ENCODE measurements at regions not wholly inside any gene's neighbourhood (a gene's known extent, or its start where the extent isn't known, plus 50 kb on each side); places are given as distances from the start of the nearest gene placed in this dataset.
"Not testable (repeated sequence)": the region's sequence is repeated elsewhere in the genome, so short reads cannot be mapped to it uniquely, and the experiment has no call there.

DNA sequence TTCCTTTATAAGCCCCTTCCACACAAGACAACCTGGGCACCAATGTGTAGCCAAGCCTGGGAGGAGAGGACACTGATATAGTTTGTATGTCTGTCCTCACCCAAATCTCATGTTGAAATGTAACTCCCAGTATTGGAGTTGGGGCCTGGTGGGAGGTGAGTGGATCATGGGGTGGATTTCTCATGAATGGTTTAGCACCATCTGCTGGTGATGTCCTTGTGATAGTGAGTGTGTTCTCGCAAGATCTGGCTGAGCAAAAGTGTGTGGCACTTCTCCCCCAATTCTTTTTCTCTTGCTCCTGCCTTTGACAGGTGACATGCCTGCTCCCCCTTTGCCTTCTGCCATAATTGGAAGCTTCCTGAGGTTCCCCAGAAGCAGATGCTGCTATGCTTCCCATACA lies 135.8 kb downstream of the USP31 start:
- TF ChIP-seq ZFX (IDR thresholded peaks at IDR 0.05; ENCODE audit: borderline replicate concordance): no peak
- TF ChIP-seq, protein P1, sequence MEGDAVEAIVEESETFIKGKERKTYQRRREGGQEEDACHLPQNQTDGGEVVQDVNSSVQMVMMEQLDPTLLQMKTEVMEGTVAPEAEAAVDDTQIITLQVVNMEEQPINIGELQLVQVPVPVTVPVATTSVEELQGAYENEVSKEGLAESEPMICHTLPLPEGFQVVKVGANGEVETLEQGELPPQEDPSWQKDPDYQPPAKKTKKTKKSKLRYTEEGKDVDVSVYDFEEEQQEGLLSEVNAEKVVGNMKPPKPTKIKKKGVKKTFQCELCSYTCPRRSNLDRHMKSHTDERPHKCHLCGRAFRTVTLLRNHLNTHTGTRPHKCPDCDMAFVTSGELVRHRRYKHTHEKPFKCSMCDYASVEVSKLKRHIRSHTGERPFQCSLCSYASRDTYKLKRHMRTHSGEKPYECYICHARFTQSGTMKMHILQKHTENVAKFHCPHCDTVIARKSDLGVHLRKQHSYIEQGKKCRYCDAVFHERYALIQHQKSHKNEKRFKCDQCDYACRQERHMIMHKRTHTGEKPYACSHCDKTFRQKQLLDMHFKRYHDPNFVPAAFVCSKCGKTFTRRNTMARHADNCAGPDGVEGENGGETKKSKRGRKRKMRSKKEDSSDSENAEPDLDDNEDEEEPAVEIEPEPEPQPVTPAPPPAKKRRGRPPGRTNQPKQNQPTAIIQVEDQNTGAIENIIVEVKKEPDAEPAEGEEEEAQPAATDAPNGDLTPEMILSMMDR (IDR thresholded peaks at IDR 0.05): peak; percentile 25; the same call in 1 of the 2 replicates
- H3K27ac ChIP-seq: no peak overlapping the region

DNA sequence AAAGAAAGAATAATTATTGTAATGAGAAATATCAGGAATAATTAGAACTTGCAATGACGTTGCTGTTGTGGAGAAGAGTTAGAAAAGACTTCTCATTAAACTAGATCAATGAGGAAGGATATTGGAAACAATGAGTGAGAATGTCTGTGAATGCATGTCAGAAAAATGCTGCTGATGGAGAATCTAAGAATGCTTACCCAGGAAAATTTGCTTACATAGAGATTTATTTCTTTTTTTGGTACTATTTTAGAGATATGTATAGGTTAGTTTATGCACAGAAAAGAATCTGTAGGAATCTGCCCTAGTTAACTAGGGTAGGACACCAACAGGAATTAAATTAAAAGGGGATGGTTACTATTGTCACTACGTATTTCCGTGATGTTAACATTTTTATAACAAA lies 140.2 kb downstream of the USP31 start:
- H3K27ac ChIP-seq: no peak overlapping the region
- no peak for TF ChIP-seq ZFX (IDR thresholded peaks at IDR 0.05; ENCODE audit: borderline replicate concordance)
- TF ChIP-seq, protein P1 (IDR thresholded peaks at IDR 0.05): no peak

DNA sequence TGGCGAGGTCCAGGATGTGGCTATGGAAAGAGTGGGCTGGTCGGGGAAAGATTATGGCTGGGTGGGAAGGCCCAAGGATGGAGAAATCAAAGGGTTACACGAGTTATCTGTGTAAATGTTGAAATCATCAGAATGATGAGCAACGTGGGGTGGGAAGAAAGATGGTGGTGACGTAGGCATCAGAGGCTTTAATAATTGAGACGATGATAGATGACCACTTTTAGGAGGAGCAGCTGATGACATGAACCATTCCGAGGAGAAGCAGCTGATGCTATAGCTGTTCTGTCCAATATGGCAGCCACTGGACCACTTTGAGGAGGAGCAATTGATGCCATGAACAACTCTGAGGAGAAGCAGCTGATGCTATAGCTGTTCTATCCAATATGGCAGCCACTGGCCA lies 141.2 kb downstream of the USP31 start:
- TF ChIP-seq ZFX (IDR thresholded peaks at IDR 0.05; ENCODE audit: borderline replicate concordance): no peak
- TF ChIP-seq, protein P1 (IDR thresholded peaks at IDR 0.05): no peak

DNA sequence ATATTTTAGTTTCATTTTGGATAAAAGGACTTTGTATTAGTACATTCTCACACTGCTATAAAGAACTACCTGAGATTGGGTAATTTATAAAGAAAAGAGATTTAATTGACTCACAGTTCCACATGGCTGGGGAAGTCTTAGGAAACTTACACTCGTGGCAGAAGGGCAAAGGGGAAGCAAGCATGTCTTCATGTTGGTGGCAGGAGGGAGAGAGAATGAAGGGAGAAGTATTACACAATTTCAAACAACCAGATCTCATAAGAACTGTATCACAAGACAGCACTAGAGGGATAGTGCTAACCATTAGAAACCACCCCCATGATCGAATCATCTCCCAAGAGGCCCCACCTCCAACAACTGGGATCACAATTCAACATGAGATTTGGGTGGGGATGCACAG lies 142.9 kb downstream of the USP31 start:
- TF ChIP-seq, protein P1 (IDR thresholded peaks at IDR 0.05): no peak
- no peak for TF ChIP-seq ZFX (IDR thresholded peaks at IDR 0.05; ENCODE audit: borderline replicate concordance)

More for the DNA sequence above, 141.2 kb downstream of the USP31 start:
- no peak overlapping the region for H3K27ac ChIP-seq

DNA sequence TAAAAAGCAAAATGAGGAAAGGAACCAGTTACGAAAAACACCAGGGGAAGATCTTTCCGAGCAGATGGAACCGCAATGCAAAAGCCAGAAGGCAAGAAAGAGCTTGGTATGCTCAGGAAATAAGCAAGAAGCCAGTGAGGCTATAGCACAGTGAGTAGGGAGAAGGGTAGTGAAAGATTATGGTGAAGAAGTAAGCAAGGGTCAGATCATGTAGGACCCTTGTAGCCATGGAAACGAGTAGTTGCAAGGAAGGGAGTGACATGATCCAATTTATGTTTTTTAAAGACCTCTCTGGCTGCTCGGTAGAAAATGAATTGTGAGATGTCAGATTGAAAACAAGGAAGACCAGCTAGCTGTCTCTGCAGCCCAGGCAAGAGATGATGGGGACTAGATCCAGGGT lies 143.3 kb downstream of the USP31 start:
- H3K27ac ChIP-seq: no peak overlapping the region
- TF ChIP-seq ZFX (IDR thresholded peaks at IDR 0.05; ENCODE audit: borderline replicate concordance): no peak
- TF ChIP-seq, protein P1 (IDR thresholded peaks at IDR 0.05): no peak

More for the DNA sequence above, 142.9 kb downstream of the USP31 start:
- no peak overlapping the region for H3K27ac ChIP-seq

DNA sequence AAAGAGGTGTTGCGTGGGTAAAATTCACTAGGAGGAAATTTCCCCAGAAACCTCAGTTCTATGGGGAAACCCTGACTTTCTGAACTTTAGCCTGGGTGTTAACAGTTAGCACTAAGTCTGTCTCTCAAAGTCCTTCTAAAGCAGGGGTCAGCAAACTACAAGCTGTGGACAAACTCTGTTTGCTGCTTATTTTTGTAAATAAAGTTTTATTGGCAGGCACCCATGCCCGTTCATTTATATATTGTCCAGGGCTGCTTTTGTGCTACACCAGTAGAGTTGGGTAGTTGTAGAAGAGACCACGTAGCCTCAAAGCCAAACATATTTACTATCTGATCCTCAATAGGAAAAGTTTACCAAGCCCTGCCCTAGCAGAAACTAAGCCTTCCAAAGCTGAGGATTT lies 159.7 kb downstream of the USP31 start:
- no peak overlapping the region for H3K27ac ChIP-seq
- TF ChIP-seq, protein P1 (IDR thresholded peaks at IDR 0.05): no peak
- TF ChIP-seq ZFX (IDR thresholded peaks at IDR 0.05; ENCODE audit: borderline replicate concordance): no peak

DNA sequence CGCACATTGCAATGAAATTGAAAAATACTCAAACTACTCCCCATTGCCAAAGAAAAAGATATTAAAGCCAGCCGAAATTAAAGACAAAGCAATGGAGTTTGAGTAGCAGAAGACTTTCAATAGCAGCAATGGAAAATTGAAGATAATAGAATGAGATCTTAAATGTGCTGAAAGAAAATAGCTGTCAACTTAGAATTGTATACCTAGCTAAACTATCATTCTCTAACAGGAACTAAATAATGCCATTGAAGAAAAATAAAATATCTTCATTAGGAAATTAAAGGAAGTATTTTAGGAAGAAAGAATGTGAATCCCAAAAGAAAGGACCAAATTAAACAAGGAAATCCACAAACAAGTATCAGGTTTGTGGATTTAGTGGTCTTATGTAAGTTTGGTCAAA lies 165.6 kb downstream of the USP31 start:
- no peak overlapping the region for H3K27ac ChIP-seq
- no peak for TF ChIP-seq ZFX (IDR thresholded peaks at IDR 0.05; ENCODE audit: borderline replicate concordance)
- TF ChIP-seq, protein P1 (IDR thresholded peaks at IDR 0.05): no peak

DNA sequence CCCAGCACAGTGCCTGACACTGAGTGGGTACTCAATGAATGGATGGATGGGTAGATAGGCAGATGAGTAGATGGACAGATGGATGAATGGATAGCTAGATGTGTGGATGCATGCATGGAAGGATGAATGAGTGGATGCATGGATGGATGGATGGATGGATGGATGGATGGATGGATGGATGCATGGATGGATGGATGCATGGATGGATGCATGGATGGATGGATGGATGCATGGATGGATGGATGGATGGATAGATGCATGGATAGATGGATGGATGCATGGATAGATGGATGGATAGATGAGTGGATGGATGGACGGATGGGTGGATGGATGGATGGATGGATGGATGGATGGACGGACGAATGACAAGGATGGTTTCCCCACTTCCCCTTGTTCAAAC lies 166.6 kb downstream of the HS3ST2 start:
- not testable (repeated sequence) for H3K27ac ChIP-seq
